ENCODE measurements at regions not wholly inside any gene's neighbourhood (a gene's known extent, or its start where the extent isn't known, plus 50 kb on each side); places are given as distances from the start of the nearest gene placed in this dataset.

DNA sequence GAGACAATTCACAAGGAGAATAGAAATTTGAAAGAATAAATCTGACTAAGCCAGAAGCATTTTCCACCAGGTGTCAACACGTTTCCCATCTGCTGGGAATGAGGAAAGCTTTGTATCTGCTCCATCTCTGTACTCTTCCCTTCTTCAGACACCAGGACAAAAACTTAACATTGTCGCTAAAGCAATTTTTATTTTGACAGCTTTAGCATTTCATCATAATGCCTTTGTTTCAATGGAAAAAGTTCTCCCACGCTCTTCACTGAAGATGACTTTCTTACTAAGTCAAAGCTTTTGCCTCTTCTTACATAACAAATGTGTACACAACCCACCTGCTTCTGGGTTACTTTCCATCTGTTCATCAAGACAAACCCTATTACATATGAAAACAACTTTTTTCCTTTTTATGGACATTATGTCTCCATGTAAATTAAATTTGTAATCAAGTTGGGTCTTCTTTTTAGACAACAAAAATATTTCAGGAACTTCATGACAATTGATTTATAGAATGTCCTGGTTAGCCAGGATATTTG lies 141.7 kb upstream of the GUCY1A1 start:
- DNase-seq (ENCODE audit: low spot score) = no peak
- ChIA-PET POLR2A (ENCODE audit: low non-redundant PET) (no interaction called here), CTCF (no interaction called here)
- intact Hi-C loops (cut with micrococcal nuclease; ENCODE audit: unreplicated experiment) = no loop called here
- no peaks in the 10 kb centered on the region for H3K36me3 ChIP-seq (ENCODE audit: insufficient read depth, low read length, poor library complexity, severe bottlenecking)
- no peak overlapping the region for H3K27ac ChIP-seq (ENCODE audit: low read depth, low read length, poor library complexity, severe bottlenecking)
- no peaks in the 10 kb centered on the region for H3K27me3 ChIP-seq (replicated peaks; ENCODE audit: insufficient read depth, low read depth, low read length, poor library complexity)
- H3K4me1 ChIP-seq (ENCODE audit: insufficient read depth, low read length, poor library complexity, severe bottlenecking) = no peaks in the 10 kb centered on the region
- H3K4me3 ChIP-seq (ENCODE audit: low read depth, low read length, poor library complexity, severe bottlenecking) = no peak overlapping the region
- TF ChIP-seq, protein P1, sequence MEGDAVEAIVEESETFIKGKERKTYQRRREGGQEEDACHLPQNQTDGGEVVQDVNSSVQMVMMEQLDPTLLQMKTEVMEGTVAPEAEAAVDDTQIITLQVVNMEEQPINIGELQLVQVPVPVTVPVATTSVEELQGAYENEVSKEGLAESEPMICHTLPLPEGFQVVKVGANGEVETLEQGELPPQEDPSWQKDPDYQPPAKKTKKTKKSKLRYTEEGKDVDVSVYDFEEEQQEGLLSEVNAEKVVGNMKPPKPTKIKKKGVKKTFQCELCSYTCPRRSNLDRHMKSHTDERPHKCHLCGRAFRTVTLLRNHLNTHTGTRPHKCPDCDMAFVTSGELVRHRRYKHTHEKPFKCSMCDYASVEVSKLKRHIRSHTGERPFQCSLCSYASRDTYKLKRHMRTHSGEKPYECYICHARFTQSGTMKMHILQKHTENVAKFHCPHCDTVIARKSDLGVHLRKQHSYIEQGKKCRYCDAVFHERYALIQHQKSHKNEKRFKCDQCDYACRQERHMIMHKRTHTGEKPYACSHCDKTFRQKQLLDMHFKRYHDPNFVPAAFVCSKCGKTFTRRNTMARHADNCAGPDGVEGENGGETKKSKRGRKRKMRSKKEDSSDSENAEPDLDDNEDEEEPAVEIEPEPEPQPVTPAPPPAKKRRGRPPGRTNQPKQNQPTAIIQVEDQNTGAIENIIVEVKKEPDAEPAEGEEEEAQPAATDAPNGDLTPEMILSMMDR (conservative IDR thresholded peaks at IDR 0.05; ENCODE audit: low read depth, low read length) = no peak
- no peak for TF ChIP-seq EZH2 (IDR thresholded peaks at IDR 0.05; ENCODE audit: borderline replicate concordance, low read depth, low read length, poor library complexity, severe bottlenecking)
- H3K9me3 ChIP-seq (ENCODE audit: low read depth, low read length, poor library complexity, severe bottlenecking) = no peaks in the 10 kb centered on the region
- no TSS peak for BruUV-seq (replicated peaks)

DNA sequence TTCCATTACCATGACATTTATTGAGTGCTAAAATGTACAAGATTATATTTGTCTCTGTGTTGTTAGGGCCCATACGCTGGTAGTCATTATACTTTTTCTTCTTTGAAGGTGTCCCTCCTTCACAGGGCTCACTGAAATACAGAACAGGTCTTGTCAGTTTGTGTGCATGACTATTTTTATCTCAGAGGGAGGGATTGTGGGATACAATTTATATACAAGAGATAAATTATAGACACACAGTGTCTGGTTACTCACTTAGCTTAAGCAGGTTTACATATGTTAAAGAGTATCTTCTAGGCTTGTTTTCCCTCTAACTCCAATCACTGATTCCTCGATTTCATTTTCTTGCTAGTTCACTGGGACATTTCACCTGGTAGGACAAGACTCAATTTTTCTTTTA lies 143.3 kb upstream of the GUCY1A1 start:
- intact Hi-C loops (cut with micrococcal nuclease; ENCODE audit: unreplicated experiment) = no loop called here
- no peak overlapping the region for H3K4me3 ChIP-seq (ENCODE audit: low read depth, low read length, poor library complexity, severe bottlenecking)
- POLR2A ChIA-PET (ENCODE audit: low non-redundant PET) = no interaction called here
- H3K36me3 ChIP-seq (ENCODE audit: insufficient read depth, low read length, poor library complexity, severe bottlenecking) = no peaks in the 10 kb centered on the region
- H3K27me3 ChIP-seq (replicated peaks; ENCODE audit: insufficient read depth, low read depth, low read length, poor library complexity) = no peaks in the 10 kb centered on the region
- TF ChIP-seq, protein P1 (conservative IDR thresholded peaks at IDR 0.05; ENCODE audit: low read depth, low read length) = no peak
- no peak for TF ChIP-seq EZH2 (IDR thresholded peaks at IDR 0.05; ENCODE audit: borderline replicate concordance, low read depth, low read length, poor library complexity, severe bottlenecking)
- DNase-seq (ENCODE audit: low spot score) = no peak
- H3K9me3 ChIP-seq (ENCODE audit: low read depth, low read length, poor library complexity, severe bottlenecking) = no peaks in the 10 kb centered on the region
- CTCF ChIA-PET = interaction anchor here (0.7 kb wide), 1 partner anchor 29 kb away, joined by 3 read pairs; no protein-coding TSS in a partner anchor
- H3K4me1 ChIP-seq (ENCODE audit: insufficient read depth, low read length, poor library complexity, severe bottlenecking) = no peaks in the 10 kb centered on the region
- no TSS peak for BruUV-seq (replicated peaks)
- H3K27ac ChIP-seq (ENCODE audit: low read depth, low read length, poor library complexity, severe bottlenecking) = no peak overlapping the region

DNA sequence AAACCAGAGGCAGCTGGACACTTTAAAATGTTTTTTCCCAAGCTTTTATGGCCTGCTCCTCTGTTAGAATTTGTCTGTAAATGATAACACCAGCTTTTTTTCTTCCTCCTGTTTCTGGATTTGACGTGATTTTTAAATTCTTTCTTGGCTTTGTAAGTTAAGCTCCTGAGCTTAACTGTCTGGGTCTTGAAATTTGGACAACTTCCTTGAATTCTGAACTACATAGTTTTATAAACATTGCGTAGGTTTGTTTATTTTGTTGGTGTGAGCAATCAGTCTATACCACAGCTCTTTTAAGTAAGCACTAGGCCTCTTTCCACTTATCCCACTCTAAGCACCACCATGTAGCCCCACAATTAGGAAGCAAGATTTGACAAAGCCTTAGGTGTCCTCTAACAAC lies 144.4 kb upstream of the GUCY1A1 start:
- CTCF ChIA-PET = interaction anchor here (0.6 kb wide), 1 partner anchor 261 kb away, joined by 3 read pairs; no protein-coding TSS in a partner anchor
- no peaks in the 10 kb centered on the region for H3K27me3 ChIP-seq (replicated peaks; ENCODE audit: insufficient read depth, low read depth, low read length, poor library complexity)
- no peak overlapping the region for H3K4me3 ChIP-seq (ENCODE audit: low read depth, low read length, poor library complexity, severe bottlenecking)
- DNase-seq (ENCODE audit: low spot score) = no peak
- no TSS peak for BruUV-seq (replicated peaks)
- no peaks in the 10 kb centered on the region for H3K36me3 ChIP-seq (ENCODE audit: insufficient read depth, low read length, poor library complexity, severe bottlenecking)
- H3K9me3 ChIP-seq (ENCODE audit: low read depth, low read length, poor library complexity, severe bottlenecking) = no peaks in the 10 kb centered on the region
- POLR2A ChIA-PET (ENCODE audit: low non-redundant PET) = no interaction called here
- intact Hi-C loops (cut with micrococcal nuclease; ENCODE audit: unreplicated experiment) = no loop called here
- TF ChIP-seq, protein P1 (conservative IDR thresholded peaks at IDR 0.05; ENCODE audit: low read depth, low read length) = no peak
- no peak for TF ChIP-seq EZH2 (IDR thresholded peaks at IDR 0.05; ENCODE audit: borderline replicate concordance, low read depth, low read length, poor library complexity, severe bottlenecking)
- H3K27ac ChIP-seq (ENCODE audit: low read depth, low read length, poor library complexity, severe bottlenecking) = no peak overlapping the region
- H3K4me1 ChIP-seq (ENCODE audit: insufficient read depth, low read length, poor library complexity, severe bottlenecking) = no peaks in the 10 kb centered on the region
